ENCODE measurements at regions not wholly inside any gene's neighbourhood (a gene's known extent, or its start where the extent isn't known, plus 50 kb on each side); places are given as distances from the start of the nearest gene placed in this dataset.

DNA sequence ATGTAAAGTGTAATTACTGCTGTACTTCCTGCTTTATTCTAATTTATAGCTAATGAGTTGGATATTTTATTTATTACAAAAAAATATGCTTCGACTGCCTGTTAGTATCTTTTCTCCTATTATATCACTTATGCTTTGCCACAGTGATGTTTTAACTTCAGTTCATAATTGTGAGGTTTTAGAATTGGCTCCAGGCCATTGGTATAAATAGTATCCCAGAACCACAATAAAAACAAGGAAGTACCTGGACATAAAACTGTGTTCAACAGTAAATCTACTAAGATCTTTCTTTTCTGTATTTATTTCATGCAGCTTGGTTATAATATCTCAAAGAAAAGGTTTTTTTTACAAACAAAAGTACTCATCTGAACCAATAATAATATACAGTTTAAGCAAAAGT is 354.3 kb upstream of the CDH9 start:
- Histone ChIP-seq H3K4me3 (ENCODE audit: low read length) (no peak overlapping the region), H3K9me3 (ENCODE audit: low read length) (peaks cover 6% of the 10 kb centered on the region; the same call in 1 of the 2 replicates), H3K9me2 (replicated peaks; ENCODE audit: insufficient read depth, low read length) (no peaks in the 10 kb centered on the region), H3K4me2 (ENCODE audit: low read depth, low read length, poor library complexity, severe bottlenecking) (no peak overlapping the region), H3K27ac (ENCODE audit: low read length) (no peak overlapping the region), H3K4me1 (ENCODE audit: low read length) (no peaks in the 10 kb centered on the region), H3K79me2 (ENCODE audit: low read length) (no peaks in the 10 kb centered on the region), H2AFZ (ENCODE audit: low read length) (no peak overlapping the region), H3K9ac (ENCODE audit: low read length) (no peak overlapping the region), H3K36me3 (ENCODE audit: insufficient read depth, low read length) (no peaks in the 10 kb centered on the region), H3K27me3 (ENCODE audit: low read length) (no peaks in the 10 kb centered on the region), H4K20me1 (ENCODE audit: insufficient read depth, low read depth, low read length) (no peaks in the 10 kb centered on the region)
- DNase-seq = no peak

DNA sequence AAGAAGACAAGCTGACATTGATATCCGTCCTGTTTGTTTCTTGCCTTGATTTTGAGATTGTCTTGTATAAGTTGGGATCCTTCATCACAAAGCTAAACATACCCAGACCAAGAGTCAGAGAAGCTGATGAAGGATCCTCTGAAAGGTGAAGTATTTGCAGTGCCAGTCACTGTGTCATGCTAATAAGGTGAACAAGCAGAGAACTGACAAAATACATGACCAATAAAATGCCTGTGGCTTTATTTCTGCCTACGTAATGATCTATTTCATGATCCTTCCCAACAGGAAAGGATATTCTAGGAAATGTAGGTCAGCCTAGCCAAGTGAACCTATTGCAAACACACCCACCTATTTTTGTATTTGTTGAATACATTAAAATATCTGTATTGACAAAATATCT is 351.3 kb upstream of the CDH9 start:
- Histone ChIP-seq H2AFZ (ENCODE audit: low read length) (no peak overlapping the region), H3K9me2 (replicated peaks; ENCODE audit: insufficient read depth, low read length) (no peaks in the 10 kb centered on the region), H3K4me2 (ENCODE audit: low read depth, low read length, poor library complexity, severe bottlenecking) (no peak overlapping the region), H3K27me3 (ENCODE audit: low read length) (no peaks in the 10 kb centered on the region), H3K9me3 (ENCODE audit: low read length) (peaks cover 6% of the 10 kb centered on the region; the same call in 1 of the 2 replicates), H3K79me2 (ENCODE audit: low read length) (no peaks in the 10 kb centered on the region), H4K20me1 (ENCODE audit: insufficient read depth, low read depth, low read length) (no peaks in the 10 kb centered on the region), H3K27ac (ENCODE audit: low read length) (no peak overlapping the region), H3K4me1 (ENCODE audit: low read length) (no peaks in the 10 kb centered on the region), H3K9ac (ENCODE audit: low read length) (no peak overlapping the region), H3K36me3 (ENCODE audit: insufficient read depth, low read length) (no peaks in the 10 kb centered on the region), H3K4me3 (ENCODE audit: low read length) (no peak overlapping the region)
- DNase-seq = no peak

DNA sequence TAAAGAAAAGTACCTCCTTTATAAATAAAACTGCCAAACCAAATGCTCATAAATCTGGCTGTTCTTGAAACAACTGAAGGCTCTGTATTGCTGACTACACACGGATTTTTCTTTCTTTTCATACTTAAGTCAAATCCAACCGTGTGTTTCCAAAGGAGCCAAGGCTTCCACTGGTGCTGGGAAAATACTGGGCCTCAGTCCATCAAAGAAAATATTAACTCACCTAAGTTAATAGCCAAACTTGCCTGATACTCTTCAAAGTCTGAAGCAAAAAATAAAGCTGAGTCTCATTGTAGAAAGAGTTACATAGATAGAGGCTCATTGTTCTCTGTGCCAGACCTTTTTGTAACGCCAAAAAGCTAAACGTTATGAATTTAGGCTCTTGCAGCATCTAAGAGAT is 350.4 kb upstream of the CDH9 start:
- peaks cover 6% of the 10 kb centered on the region; the same call in 1 of the 2 replicates for H3K9me3 ChIP-seq (ENCODE audit: low read length)
- no peak overlapping the region for H3K9ac ChIP-seq (ENCODE audit: low read length)
- H3K27ac ChIP-seq (ENCODE audit: low read length) = no peak overlapping the region
- DNase-seq = no peak
- H2AFZ ChIP-seq (ENCODE audit: low read length) = no peak overlapping the region
- H3K4me3 ChIP-seq (ENCODE audit: low read length) = no peak overlapping the region
- H3K27me3 ChIP-seq (ENCODE audit: low read length) = no peaks in the 10 kb centered on the region
- no peak overlapping the region for H3K4me2 ChIP-seq (ENCODE audit: low read depth, low read length, poor library complexity, severe bottlenecking)
- H3K9me2 ChIP-seq (replicated peaks; ENCODE audit: insufficient read depth, low read length) = no peaks in the 10 kb centered on the region
- H3K4me1 ChIP-seq (ENCODE audit: low read length) = no peaks in the 10 kb centered on the region
- H3K79me2 ChIP-seq (ENCODE audit: low read length) = no peaks in the 10 kb centered on the region
- no peaks in the 10 kb centered on the region for H3K36me3 ChIP-seq (ENCODE audit: insufficient read depth, low read length)
- no peaks in the 10 kb centered on the region for H4K20me1 ChIP-seq (ENCODE audit: insufficient read depth, low read depth, low read length)

DNA sequence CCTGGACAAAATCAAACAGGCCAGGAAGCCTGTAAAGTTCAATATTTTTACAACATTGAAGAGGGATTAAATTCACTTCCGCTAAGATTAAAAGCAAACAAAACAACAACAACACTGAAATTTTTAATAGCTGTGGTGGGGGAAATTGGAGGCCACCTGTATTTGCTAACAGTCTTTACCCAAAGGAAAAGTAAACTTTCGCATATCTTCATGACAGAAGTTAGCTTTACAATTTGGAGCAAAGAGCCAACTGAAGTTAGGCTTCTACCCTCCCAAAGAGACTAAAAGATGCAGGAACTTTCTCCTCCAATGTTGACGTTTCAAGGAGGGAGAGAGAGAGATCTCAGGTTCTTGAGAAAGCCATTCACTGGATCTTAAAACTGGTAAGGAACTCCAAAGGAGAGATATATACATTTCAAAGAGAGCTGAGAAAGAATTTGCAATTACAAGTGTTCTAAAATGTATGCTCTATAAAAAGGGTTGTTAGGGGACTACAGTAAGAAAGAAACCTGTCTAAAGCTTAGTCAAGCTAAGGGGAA is 349.2 kb upstream of the CDH9 start:
- H3K36me3 ChIP-seq (ENCODE audit: insufficient read depth, low read length) = no peaks in the 10 kb centered on the region
- peaks cover 3% of the 10 kb centered on the region; the same call in 1 of the 2 replicates for H3K9me3 ChIP-seq (ENCODE audit: low read length)
- H3K27ac ChIP-seq (ENCODE audit: low read length) = no peak overlapping the region
- no peaks in the 10 kb centered on the region for H4K20me1 ChIP-seq (ENCODE audit: insufficient read depth, low read depth, low read length)
- H3K4me2 ChIP-seq (ENCODE audit: low read depth, low read length, poor library complexity, severe bottlenecking) = no peak overlapping the region
- H3K79me2 ChIP-seq (ENCODE audit: low read length) = no peaks in the 10 kb centered on the region
- no peak for DNase-seq
- no peak overlapping the region for H3K4me3 ChIP-seq (ENCODE audit: low read length)
- H3K9ac ChIP-seq (ENCODE audit: low read length) = no peak overlapping the region
- no peaks in the 10 kb centered on the region for H3K27me3 ChIP-seq (ENCODE audit: low read length)
- H3K9me2 ChIP-seq (replicated peaks; ENCODE audit: insufficient read depth, low read length) = no peaks in the 10 kb centered on the region
- no peaks in the 10 kb centered on the region for H3K4me1 ChIP-seq (ENCODE audit: low read length)
- H2AFZ ChIP-seq (ENCODE audit: low read length) = no peak overlapping the region

DNA sequence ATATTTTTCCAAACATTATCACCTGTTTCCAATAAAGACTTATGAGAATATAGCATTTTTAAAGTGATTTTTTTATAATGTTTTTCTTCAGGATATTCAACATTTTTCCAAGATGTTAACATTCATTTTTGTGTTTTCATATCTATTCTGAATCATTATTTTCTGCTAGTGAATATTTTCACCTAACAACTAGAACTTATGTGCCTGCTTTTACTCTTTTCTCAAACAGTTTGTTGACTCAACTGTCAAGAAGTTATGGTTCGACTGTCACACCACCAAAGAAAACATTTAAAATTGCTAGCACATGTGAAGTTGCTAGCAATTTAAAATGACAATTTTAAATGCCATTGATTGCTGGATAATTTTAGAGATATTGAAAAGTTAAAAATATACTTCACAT is 343.3 kb upstream of the CDH9 start:
- Histone ChIP-seq H3K36me3 (ENCODE audit: insufficient read depth, low read length) (no peaks in the 10 kb centered on the region), H4K20me1 (ENCODE audit: insufficient read depth, low read depth, low read length) (no peaks in the 10 kb centered on the region), H3K4me2 (ENCODE audit: low read depth, low read length, poor library complexity, severe bottlenecking) (no peak overlapping the region), H3K27me3 (ENCODE audit: low read length) (no peaks in the 10 kb centered on the region), H3K4me3 (ENCODE audit: low read length) (no peak overlapping the region), H3K9me2 (replicated peaks; ENCODE audit: insufficient read depth, low read length) (no peaks in the 10 kb centered on the region), H3K4me1 (ENCODE audit: low read length) (no peaks in the 10 kb centered on the region), H3K9ac (ENCODE audit: low read length) (no peak overlapping the region), H3K27ac (ENCODE audit: low read length) (no peak overlapping the region), H3K79me2 (ENCODE audit: low read length) (no peaks in the 10 kb centered on the region), H3K9me3 (ENCODE audit: low read length) (no peaks in the 10 kb centered on the region), H2AFZ (ENCODE audit: low read length) (no peak overlapping the region)
- no peak for DNase-seq

DNA sequence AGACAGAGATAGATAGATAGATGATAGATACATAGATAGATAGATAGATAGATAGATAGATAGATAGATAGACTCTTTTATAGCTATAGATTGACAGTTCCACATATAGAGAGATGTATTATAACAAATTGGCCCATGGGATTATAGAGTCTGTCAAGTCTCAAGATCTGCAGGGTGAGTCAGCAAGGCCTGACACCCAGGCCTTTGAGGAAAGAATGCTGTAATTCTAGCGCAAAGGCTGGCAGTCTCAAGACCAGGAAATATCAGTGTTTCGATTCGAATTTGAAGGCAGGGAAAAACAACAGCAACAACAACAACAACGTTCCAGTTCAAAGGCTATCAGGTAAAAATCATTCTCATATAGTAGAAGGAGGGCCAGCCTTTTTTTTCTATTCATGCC is 339.2 kb upstream of the CDH9 start:
- no peak overlapping the region for H3K9ac ChIP-seq (ENCODE audit: low read length)

DNA sequence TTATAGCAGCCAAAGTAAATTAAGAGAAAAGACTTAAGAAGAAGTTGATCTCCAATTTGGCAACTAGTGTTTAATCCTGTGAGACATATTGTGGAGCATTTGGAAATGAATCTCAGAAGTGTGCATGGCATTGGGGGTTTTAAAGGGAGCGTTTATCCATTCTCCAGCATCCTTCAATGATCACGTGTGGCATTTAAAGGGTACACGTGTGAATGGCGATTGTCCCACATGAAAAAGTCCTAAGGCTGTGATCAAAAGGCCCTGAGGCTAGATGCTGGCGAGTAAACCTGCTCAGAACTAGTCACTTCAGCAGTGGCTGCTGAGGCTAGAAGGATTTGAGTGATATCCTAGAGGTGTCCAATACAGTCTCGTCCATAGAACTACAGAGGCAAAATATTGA is 315.6 kb upstream of the CDH9 start:
- Histone ChIP-seq H3K4me2 (ENCODE audit: low read depth, low read length, poor library complexity, severe bottlenecking) (no peak overlapping the region), H3K4me3 (ENCODE audit: low read length) (no peak overlapping the region), H2AFZ (ENCODE audit: low read length) (no peak overlapping the region), H3K9me2 (replicated peaks; ENCODE audit: insufficient read depth, low read length) (no peaks in the 10 kb centered on the region), H3K36me3 (ENCODE audit: insufficient read depth, low read length) (no peaks in the 10 kb centered on the region), H3K79me2 (ENCODE audit: low read length) (no peaks in the 10 kb centered on the region), H3K27ac (ENCODE audit: low read length) (no peak overlapping the region), H3K27me3 (ENCODE audit: low read length) (no peaks in the 10 kb centered on the region), H3K9me3 (ENCODE audit: low read length) (peaks cover 16% of the 10 kb centered on the region; the same call in 1 of the 2 replicates), H4K20me1 (ENCODE audit: insufficient read depth, low read depth, low read length) (no peaks in the 10 kb centered on the region), H3K9ac (ENCODE audit: low read length) (no peak overlapping the region), H3K4me1 (ENCODE audit: low read length) (no peaks in the 10 kb centered on the region)
- DNase-seq = no peak

More for the DNA sequence above, 339.2 kb upstream of the CDH9 start:
- 0 out of 2 replicates have a peak, but pooled peaks cover 5% of the 10 kb centered on the region for H3K9me2 ChIP-seq (replicated peaks; ENCODE audit: insufficient read depth, low read length)
- no peaks in the 10 kb centered on the region for H3K4me1 ChIP-seq (ENCODE audit: low read length)
- no peaks in the 10 kb centered on the region for H3K27me3 ChIP-seq (ENCODE audit: low read length)
- H3K27ac ChIP-seq (ENCODE audit: low read length) = no peak overlapping the region
- H3K4me3 ChIP-seq (ENCODE audit: low read length) = no peak overlapping the region
- H3K9me3 ChIP-seq (ENCODE audit: low read length) = no peaks in the 10 kb centered on the region
- H3K36me3 ChIP-seq (ENCODE audit: insufficient read depth, low read length) = no peaks in the 10 kb centered on the region
- H4K20me1 ChIP-seq (ENCODE audit: insufficient read depth, low read depth, low read length) = no peaks in the 10 kb centered on the region
- H3K4me2 ChIP-seq (ENCODE audit: low read depth, low read length, poor library complexity, severe bottlenecking) = no peak overlapping the region
- 0 out of 2 replicates have a peak overlapping the region, but pooled peaks have one; percentile 0 for H2AFZ ChIP-seq (ENCODE audit: low read length)
- H3K79me2 ChIP-seq (ENCODE audit: low read length) = no peaks in the 10 kb centered on the region
- DNase-seq = no peak

DNA sequence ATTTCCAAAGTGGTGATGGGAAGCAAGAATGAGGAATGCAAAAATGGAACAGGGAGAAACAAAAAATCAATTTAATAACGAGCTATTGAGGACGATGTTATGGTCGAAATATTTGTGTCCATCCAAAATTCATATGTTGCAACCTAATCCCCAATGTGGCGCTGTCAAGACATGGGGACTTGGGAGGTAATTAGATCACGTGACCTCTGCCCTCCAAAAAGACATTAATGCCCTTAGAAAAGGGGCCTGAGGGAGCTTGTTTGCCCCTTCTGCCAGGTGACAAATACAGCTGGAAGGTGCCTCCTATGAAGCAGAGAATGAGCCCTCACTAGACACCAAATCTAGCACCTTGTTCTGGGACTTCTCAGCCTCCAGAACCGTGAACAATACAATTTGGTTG is 315.2 kb upstream of the CDH9 start:
- Histone ChIP-seq H3K4me1 (ENCODE audit: low read length) (no peaks in the 10 kb centered on the region), H3K79me2 (ENCODE audit: low read length) (no peaks in the 10 kb centered on the region), H3K9me3 (ENCODE audit: low read length) (peaks cover 16% of the 10 kb centered on the region; the same call in 1 of the 2 replicates), H3K9me2 (replicated peaks; ENCODE audit: insufficient read depth, low read length) (no peaks in the 10 kb centered on the region), H3K27me3 (ENCODE audit: low read length) (no peaks in the 10 kb centered on the region), H4K20me1 (ENCODE audit: insufficient read depth, low read depth, low read length) (no peaks in the 10 kb centered on the region), H3K9ac (ENCODE audit: low read length) (no peak overlapping the region), H3K4me3 (ENCODE audit: low read length) (no peak overlapping the region), H3K36me3 (ENCODE audit: insufficient read depth, low read length) (no peaks in the 10 kb centered on the region), H3K4me2 (ENCODE audit: low read depth, low read length, poor library complexity, severe bottlenecking) (no peak overlapping the region), H2AFZ (ENCODE audit: low read length) (no peak overlapping the region), H3K27ac (ENCODE audit: low read length) (no peak overlapping the region)
- DNase-seq = no peak

Data from Karpas-422 (cell line).